H9 (cell line): ENCODE measurements at regions not wholly inside any gene's neighbourhood (a gene's known extent, or its start where the extent isn't known, plus 50 kb on each side); places are given as distances from the start of the nearest gene placed in this dataset.

Experiments used
- DNase-seq: peaks from one replicate; pipeline ENCODE4 v3.0.0-alpha.2; 2017
- H2AFZ ChIP-seq: one replicate; pipeline ENCODE4 v1.6.1; 2013; ENCODE audit warnings: mild to moderate bottlenecking, low read length, control low read depth, moderate library complexity
- H2AK5ac ChIP-seq: 2 replicates; pipeline ENCODE4 v1.6.1; 2013; ENCODE audit warnings: low read length, control low read depth, mixed read lengths; ENCODE audit not compliant: insufficient read length
- H2BK120ac ChIP-seq: one replicate; pipeline ENCODE4 v1.6.1; 2013; ENCODE audit warnings: low read depth, mild to moderate bottlenecking, low read length, control low read depth, inconsistent platforms; ENCODE audit not compliant: poor library complexity, severe bottlenecking
- H2BK12ac ChIP-seq: 2 replicates; pipeline ENCODE4 v1.6.1; 2013; ENCODE audit warnings: low read length, control low read depth, mixed read lengths, low read depth; ENCODE audit not compliant: insufficient read length
- H2BK15ac ChIP-seq: 2 replicates; pipeline ENCODE4 v1.6.1; 2013; ENCODE audit warnings: low read depth, low read length, control low read depth
- H2BK20ac ChIP-seq: one replicate; pipeline ENCODE4 v1.6.1; 2013; ENCODE audit warnings: low read depth, mild to moderate bottlenecking, low read length, control low read depth, inconsistent platforms; ENCODE audit not compliant: poor library complexity, severe bottlenecking
- H2BK5ac ChIP-seq: 2 replicates; pipeline ENCODE4 v1.6.1; 2013; ENCODE audit warnings: low read length, control low read depth, mixed read lengths; ENCODE audit not compliant: insufficient read length
- H3K14ac ChIP-seq: 2 replicates; pipeline ENCODE4 v1.6.1; 2013; ENCODE audit warnings: low read length, control low read depth; ENCODE audit not compliant: insufficient read depth
- H3K18ac ChIP-seq: 2 replicates; pipeline ENCODE4 v1.6.1; 2013; ENCODE audit warnings: low read depth, mild to moderate bottlenecking, mixed read lengths, low read length, control low read depth; ENCODE audit not compliant: insufficient read length
- H3K23ac ChIP-seq: 2 replicates; pipeline ENCODE4 v1.6.1; 2013; ENCODE audit warnings: low read length, control low read depth, mixed read lengths, low read depth; ENCODE audit not compliant: insufficient read length
- H3K23me2 ChIP-seq: 2 replicates; pipeline ENCODE4 v1.6.1; 2013; ENCODE audit warnings: low read depth, mild to moderate bottlenecking, mixed read lengths, low read length, control low read depth; ENCODE audit not compliant: insufficient read length, poor library complexity, severe bottlenecking
- H3K27ac ChIP-seq: 2 replicates; pipeline ENCODE4 v1.5.1; 2013; ENCODE audit warnings: low read length, control low read depth, mixed read lengths, low read depth; ENCODE audit not compliant: insufficient read length
- H3K27me3 ChIP-seq: 2 replicates; pipeline ENCODE4 v1.6.1; 2013; ENCODE audit warnings: low read length, control low read depth, inconsistent platforms; ENCODE audit not compliant: insufficient read depth
- H3K4ac ChIP-seq: 2 replicates; pipeline ENCODE4 v1.6.1; 2013; ENCODE audit warnings: low read depth, mild to moderate bottlenecking, control low read depth, inconsistent platforms, low read length, moderate library complexity
- H3K4me1 ChIP-seq: 2 replicates; pipeline ENCODE4 v1.6.1; 2013; ENCODE audit warnings: low read length, control low read depth, inconsistent platforms; ENCODE audit not compliant: insufficient read depth
- H3K4me2 ChIP-seq: 2 replicates; pipeline ENCODE4 v1.6.1; 2013; ENCODE audit warnings: low read length, control low read depth, mixed read lengths; ENCODE audit not compliant: insufficient read length, insufficient read depth
- H3K56ac ChIP-seq: 2 replicates; pipeline ENCODE4 v1.6.1; 2013; ENCODE audit warnings: low read depth, mild to moderate bottlenecking, mixed read lengths, low read length, control low read depth; ENCODE audit not compliant: insufficient read length
- H3K79me1 ChIP-seq: 2 replicates; pipeline ENCODE4 v1.6.1; 2013; ENCODE audit warnings: low read depth, mild to moderate bottlenecking, moderate library complexity, low read length, control low read depth, inconsistent platforms; ENCODE audit not compliant: insufficient read depth, poor library complexity, severe bottlenecking
- H3K79me2 ChIP-seq: 2 replicates; pipeline ENCODE4 v1.6.1; 2013; ENCODE audit warnings: low read length, control low read depth, inconsistent platforms; ENCODE audit not compliant: insufficient read depth
- H3K9ac ChIP-seq: 2 replicates; pipeline ENCODE4 v1.6.1; 2013; ENCODE audit warnings: low read length, control low read depth, mixed read lengths; ENCODE audit not compliant: insufficient read length; ENCODE audit errors: extremely low read depth
- H3K9me3 ChIP-seq: one replicate; pipeline ENCODE4 v1.6.1; 2013; ENCODE audit warnings: low read depth, low read length, inconsistent platforms; ENCODE audit not compliant: control insufficient read depth
- H3T11ph ChIP-seq: one replicate; pipeline ENCODE4 v1.6.1; 2013; ENCODE audit warnings: mild to moderate bottlenecking, low read length, control low read depth, inconsistent platforms
- H4K20me1 ChIP-seq: one replicate; pipeline ENCODE4 v1.6.1; 2013; ENCODE audit not compliant: control insufficient read depth, insufficient read length, insufficient read depth
- H4K5ac ChIP-seq: 2 replicates; pipeline ENCODE4 v1.6.1; 2013; ENCODE audit warnings: low read depth, mild to moderate bottlenecking, mixed read lengths, low read length, control low read depth; ENCODE audit not compliant: insufficient read length
- H4K8ac ChIP-seq: replicated peaks from 2 replicates; pipeline ENCODE4 v1.6.1; 2013; ENCODE audit warnings: low read length, control low read depth, mixed read lengths, low read depth; ENCODE audit not compliant: insufficient read length
- H4K91ac ChIP-seq: 2 replicates; pipeline ENCODE4 v1.6.1; 2013; ENCODE audit warnings: low read depth, mild to moderate bottlenecking, moderate library complexity, mixed read lengths, low read length, control low read depth; ENCODE audit not compliant: insufficient read length
- H3K27ac Mint-ChIP-seq, 3 experiments: 2 replicates in 2 of 3; 3 replicates in 1 of 3; pipeline ENCODE4 v1.8.0; 2020 to 2021; ENCODE audit warnings: mixed read lengths in 3 of 3, mild to moderate bottlenecking in 1 of 3, moderate library complexity in 1 of 3
- H3K27me3 Mint-ChIP-seq: 2 replicates; pipeline ENCODE4 v1.8.0; 2021; ENCODE audit warnings: low read depth, mild to moderate bottlenecking, moderate library complexity, mixed read lengths
- H3K36me3 Mint-ChIP-seq, 3 experiments: 2 replicates in 2 of 3; 3 replicates in 1 of 3; pipeline ENCODE4 v1.8.0; 2020 to 2021; ENCODE audit warnings: low read depth in 3 of 3, mixed read lengths in 3 of 3; ENCODE audit not compliant: insufficient read depth in 1 of 3
- H3K4me1 Mint-ChIP-seq, 2 experiments: 2 replicates each; pipeline ENCODE4 v1.8.0; 2020; ENCODE audit warnings: mixed read lengths in 2 of 2
- H3K4me3 Mint-ChIP-seq, 2 experiments: 2 replicates in 1 of 2; 3 replicates in 1 of 2; pipeline ENCODE4 v1.8.0; 2020 to 2021; ENCODE audit warnings: mild to moderate bottlenecking in 2 of 2, mixed read lengths in 2 of 2, moderate library complexity in 1 of 2
- H3K9me3 Mint-ChIP-seq, 2 experiments: 2 replicates in 1 of 2; 3 replicates in 1 of 2; pipeline ENCODE4 v1.8.0; 2020; ENCODE audit warnings: mild to moderate bottlenecking in 2 of 2, mixed read lengths in 2 of 2, moderate library complexity in 1 of 2
- WGBS: extraction: QIAGEN DNeasy Blood & Tissue Kit; methylation state at CpG from one replicate; pipeline ENCODE4 v1.1.7; 2013; ENCODE audit warnings: missing lambda C conversion rate, low lambda C conversion rate, mixed read lengths; ENCODE audit not compliant: insufficient read length; ENCODE audit errors: extremely low coverage; 5-methylcytosine and 5-hydroxymethylcytosine counted together
- TF ChIP-seq, protein P1 (sequence below): fragments of 200-600 bp; sonication (generic); conservative IDR thresholded peaks from 3 replicates; pipeline ENCODE4 v1.8.0; 2021; ENCODE audit warnings: antibody characterized with exemption, mild to moderate bottlenecking

DNA sequence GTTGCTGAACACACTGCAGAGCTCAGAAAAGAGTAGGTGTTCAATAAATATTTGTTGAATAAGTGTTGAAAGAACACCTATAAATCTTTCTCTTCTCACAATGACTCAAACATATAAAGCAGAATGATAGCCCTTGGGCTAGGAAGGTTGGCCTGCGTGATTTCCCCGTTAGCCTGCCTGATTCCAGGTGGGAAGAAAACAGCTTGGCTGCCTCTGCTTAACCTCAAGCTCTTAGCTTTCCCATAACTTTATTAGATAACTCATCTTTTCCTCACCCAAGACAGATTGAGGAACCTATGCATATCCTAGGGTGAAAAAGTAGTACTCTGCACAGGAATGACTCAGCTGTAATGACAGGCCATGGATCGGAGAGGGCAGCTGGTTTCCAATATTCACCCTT, 300.3 kb upstream of the ID4 start:
- Mint-ChIP-seq H3K27me3 (no peaks in the 10 kb centered on the region), H3K36me3 (peaks cover 13 to 30% (median 21%) of the 10 kb centered on the region in 3 experiments), H3K27ac (no peak overlapping the region), H3K4me1 (peaks cover 0 to 6% of the 10 kb centered on the region in 2 experiments; a peak in 3 of 4 replicates), H3K9me3 (peaks cover 23 to 29% of the 10 kb centered on the region in 2 experiments), H3K4me3 (no peak overlapping the region)
- Histone ChIP-seq H4K91ac (no peak overlapping the region), H4K8ac (no peak overlapping the region), H3K23ac (no peak overlapping the region), H2BK20ac (no peak overlapping the region), H4K20me1 (no peaks in the 10 kb centered on the region), H3K9ac (no peak overlapping the region), H3K56ac (no peak overlapping the region), H3K27ac (no peak overlapping the region), H3K4me1 (no peaks in the 10 kb centered on the region), H3K4ac (no peak overlapping the region), H3K4me2 (no peak overlapping the region), H3K14ac (no peak overlapping the region), H3K79me2 (no peaks in the 10 kb centered on the region; the same call in 1 of the 2 replicates), H3T11ph (no peak overlapping the region), H3K18ac (no peak overlapping the region), H4K5ac (no peak overlapping the region), H2BK5ac (no peak overlapping the region), H3K9me3 (no peaks in the 10 kb centered on the region), H2BK15ac (no peak overlapping the region), H3K23me2 (no peaks in the 10 kb centered on the region), H2AFZ (no peak overlapping the region), H3K79me1 (no peaks in the 10 kb centered on the region), H3K27me3 (no peaks in the 10 kb centered on the region), H2AK5ac (no peak overlapping the region), H2BK120ac (no peak overlapping the region), H2BK12ac (no peak overlapping the region)
- WGBS: no CpG with 5 or more reads among the region's 3 CpGs
- no peak for DNase-seq
- TF ChIP-seq, protein P1, sequence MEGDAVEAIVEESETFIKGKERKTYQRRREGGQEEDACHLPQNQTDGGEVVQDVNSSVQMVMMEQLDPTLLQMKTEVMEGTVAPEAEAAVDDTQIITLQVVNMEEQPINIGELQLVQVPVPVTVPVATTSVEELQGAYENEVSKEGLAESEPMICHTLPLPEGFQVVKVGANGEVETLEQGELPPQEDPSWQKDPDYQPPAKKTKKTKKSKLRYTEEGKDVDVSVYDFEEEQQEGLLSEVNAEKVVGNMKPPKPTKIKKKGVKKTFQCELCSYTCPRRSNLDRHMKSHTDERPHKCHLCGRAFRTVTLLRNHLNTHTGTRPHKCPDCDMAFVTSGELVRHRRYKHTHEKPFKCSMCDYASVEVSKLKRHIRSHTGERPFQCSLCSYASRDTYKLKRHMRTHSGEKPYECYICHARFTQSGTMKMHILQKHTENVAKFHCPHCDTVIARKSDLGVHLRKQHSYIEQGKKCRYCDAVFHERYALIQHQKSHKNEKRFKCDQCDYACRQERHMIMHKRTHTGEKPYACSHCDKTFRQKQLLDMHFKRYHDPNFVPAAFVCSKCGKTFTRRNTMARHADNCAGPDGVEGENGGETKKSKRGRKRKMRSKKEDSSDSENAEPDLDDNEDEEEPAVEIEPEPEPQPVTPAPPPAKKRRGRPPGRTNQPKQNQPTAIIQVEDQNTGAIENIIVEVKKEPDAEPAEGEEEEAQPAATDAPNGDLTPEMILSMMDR: no peak
